ENCODE measurements at regions not wholly inside any gene's neighbourhood (a gene's known extent, or its start where the extent isn't known, plus 50 kb on each side); places are given as distances from the start of the nearest gene placed in this dataset.
A peak's percentile ranks its signal among the peaks of the same experiment; 100 is the strongest.

DNA sequence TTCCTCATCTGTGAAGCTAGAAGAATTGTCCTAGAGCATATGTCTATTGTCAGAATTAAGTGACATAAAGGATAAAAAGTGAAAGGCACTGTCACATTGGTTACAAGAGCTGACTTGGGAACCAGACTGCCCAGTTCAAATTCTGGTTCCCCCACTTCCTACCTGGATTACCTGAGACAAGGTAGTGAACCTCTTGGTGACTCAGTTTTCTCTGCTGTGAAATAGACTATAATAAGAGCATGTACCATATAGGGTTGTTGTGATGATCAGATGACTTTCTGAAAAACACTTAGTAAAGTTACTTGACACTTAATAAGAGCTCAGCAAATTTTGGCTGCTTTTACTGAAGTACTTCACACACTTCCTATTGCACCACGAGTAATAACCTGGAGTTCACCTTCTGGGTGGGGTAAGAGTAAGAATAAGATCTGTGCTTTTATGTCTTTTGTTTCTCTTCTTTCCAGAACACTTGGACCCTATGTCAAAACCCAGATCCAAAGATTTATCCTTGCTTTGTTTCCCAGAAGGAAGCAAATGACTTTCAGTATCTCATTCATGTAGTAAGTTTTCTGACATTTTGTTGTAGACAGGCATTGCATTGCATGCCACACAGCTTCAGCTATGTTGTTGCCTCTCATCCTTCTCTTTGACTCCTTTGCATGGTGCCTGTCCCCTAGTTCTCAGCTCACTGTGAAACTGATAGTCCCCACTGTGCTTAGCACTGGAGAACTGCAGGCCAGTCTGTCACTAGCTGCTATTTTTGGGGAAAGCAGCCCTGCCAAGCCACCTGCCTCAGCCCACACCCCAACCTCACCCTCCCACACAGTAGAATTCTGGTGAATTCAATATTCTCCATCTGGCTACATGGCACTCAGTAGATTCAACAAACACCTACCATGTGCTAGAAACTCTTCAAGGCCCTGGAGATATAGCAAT, 121.8 kb upstream of the POU2AF2 start:
- Histone ChIP-seq H3K27me3 (ENCODE audit: control insufficient read depth, insufficient read depth, low read length) (no peaks in the 10 kb centered on the region), H3K36me3 (ENCODE audit: control insufficient read depth, insufficient read depth, low read length) (no peaks in the 10 kb centered on the region), H3K4me3 (ENCODE audit: low read depth, low read length) (no peak overlapping the region)
- TF ChIP-seq, protein P1, sequence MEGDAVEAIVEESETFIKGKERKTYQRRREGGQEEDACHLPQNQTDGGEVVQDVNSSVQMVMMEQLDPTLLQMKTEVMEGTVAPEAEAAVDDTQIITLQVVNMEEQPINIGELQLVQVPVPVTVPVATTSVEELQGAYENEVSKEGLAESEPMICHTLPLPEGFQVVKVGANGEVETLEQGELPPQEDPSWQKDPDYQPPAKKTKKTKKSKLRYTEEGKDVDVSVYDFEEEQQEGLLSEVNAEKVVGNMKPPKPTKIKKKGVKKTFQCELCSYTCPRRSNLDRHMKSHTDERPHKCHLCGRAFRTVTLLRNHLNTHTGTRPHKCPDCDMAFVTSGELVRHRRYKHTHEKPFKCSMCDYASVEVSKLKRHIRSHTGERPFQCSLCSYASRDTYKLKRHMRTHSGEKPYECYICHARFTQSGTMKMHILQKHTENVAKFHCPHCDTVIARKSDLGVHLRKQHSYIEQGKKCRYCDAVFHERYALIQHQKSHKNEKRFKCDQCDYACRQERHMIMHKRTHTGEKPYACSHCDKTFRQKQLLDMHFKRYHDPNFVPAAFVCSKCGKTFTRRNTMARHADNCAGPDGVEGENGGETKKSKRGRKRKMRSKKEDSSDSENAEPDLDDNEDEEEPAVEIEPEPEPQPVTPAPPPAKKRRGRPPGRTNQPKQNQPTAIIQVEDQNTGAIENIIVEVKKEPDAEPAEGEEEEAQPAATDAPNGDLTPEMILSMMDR (IDR thresholded peaks at IDR 0.05; ENCODE audit: insufficient read depth, low read length, severe bottlenecking) = no peak
- DNase-seq (ENCODE audit: low read depth) (peak; percentile 26), FAIRE-seq (peak; percentile 18)

DNA sequence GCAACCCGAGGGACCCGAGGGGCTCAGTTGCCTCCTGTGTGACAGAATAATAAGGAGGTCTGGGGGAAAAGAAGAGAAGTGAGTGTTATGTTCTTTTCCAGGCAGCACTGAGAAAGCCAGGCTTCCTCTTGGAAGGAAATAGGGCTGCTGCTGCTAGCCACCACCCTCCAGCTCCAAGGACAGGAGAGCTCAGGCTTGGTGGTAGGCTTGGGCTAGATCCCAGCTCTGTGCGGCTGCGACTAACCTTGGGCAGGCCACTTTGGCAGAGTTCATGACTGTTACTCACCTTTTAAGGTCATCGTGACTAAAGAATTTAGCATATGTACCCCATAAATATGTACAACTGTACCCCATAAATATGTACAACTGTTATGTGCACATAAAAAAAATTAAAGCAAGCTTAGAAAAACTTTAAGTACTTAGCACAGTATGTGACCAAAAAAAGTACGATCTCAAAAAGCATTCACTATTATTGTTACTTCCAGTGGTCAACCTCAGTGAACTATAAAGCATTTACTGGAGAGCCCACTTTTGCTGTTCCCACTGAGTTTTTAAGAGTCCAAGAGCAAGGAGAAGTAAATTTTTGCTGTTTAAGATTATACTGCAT, 124.7 kb upstream of the POU2AF2 start:
- DNase-seq (ENCODE audit: low read depth) (no peak), FAIRE-seq (no peak)
- Histone ChIP-seq H3K36me3 (ENCODE audit: control insufficient read depth, insufficient read depth, low read length) (no peaks in the 10 kb centered on the region), H3K27me3 (ENCODE audit: control insufficient read depth, insufficient read depth, low read length) (no peaks in the 10 kb centered on the region), H3K4me3 (ENCODE audit: low read depth, low read length) (no peak overlapping the region)
- TF ChIP-seq, protein P1 (IDR thresholded peaks at IDR 0.05; ENCODE audit: insufficient read depth, low read length, severe bottlenecking) = no peak

DNA sequence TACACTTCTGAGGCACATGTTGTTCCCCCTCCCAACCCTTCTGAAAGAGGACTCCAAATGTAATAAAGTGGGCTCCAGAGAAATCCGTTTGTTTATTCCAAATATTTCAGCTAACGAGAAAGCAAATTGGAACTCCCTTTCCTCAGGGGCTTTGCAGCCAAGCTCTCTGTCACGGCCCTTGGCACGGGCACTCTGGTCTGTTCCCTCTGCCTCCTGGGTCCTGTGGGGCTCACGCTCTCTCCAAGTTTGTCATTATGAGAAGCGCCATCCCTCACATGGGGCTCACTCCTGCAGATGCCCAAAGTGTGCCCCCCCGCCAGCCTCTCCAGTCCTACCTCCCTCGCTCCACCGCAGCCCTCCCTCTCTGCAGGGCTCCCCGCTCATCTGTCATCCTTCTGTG, 125.4 kb upstream of the POU2AF2 start:
- no peaks in the 10 kb centered on the region for H3K27me3 ChIP-seq (ENCODE audit: control insufficient read depth, insufficient read depth, low read length)
- no peak for FAIRE-seq
- no peak for DNase-seq (ENCODE audit: low read depth)
- TF ChIP-seq, protein P1 (IDR thresholded peaks at IDR 0.05; ENCODE audit: insufficient read depth, low read length, severe bottlenecking) = no peak
- H3K36me3 ChIP-seq (ENCODE audit: control insufficient read depth, insufficient read depth, low read length) = no peaks in the 10 kb centered on the region
- no peak overlapping the region for H3K4me3 ChIP-seq (ENCODE audit: low read depth, low read length)

DNA sequence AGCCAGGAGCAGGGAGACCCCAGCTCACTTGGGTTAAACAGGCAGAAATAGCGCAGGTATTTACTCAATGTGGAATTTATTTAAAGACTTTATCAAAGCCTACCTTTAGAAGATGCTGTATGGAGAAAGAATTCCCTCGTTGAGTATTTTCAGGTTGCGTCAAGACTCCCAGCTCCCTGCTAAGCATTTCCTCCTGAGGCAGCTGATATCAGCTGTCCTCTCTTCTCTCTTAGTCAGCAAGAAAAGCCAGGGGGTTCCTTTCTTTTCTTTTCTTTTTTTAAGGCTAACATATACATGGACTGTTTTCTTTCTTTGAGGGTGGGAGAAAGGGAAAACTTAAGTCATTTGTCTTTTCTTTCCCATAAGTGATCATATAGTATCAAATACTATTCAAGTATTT, 125.8 kb upstream of the POU2AF2 start:
- FAIRE-seq (no peak), DNase-seq (ENCODE audit: low read depth) (no peak)

GRCh38 chr11:111115890-111116289, 129.6 kb upstream of the POU2AF2 start:
- TF ChIP-seq, protein P1 (IDR thresholded peaks at IDR 0.05; ENCODE audit: insufficient read depth, low read length, severe bottlenecking) = no peak
- H3K4me3 ChIP-seq (ENCODE audit: low read depth, low read length) = no peak overlapping the region
- no peaks in the 10 kb centered on the region for H3K27me3 ChIP-seq (ENCODE audit: control insufficient read depth, insufficient read depth, low read length)
- DNase-seq (ENCODE audit: low read depth) (no peak), FAIRE-seq (no peak)
- H3K36me3 ChIP-seq (ENCODE audit: control insufficient read depth, insufficient read depth, low read length) = no peaks in the 10 kb centered on the region

More for the DNA sequence above, 125.8 kb upstream of the POU2AF2 start:
- no peak overlapping the region for H3K4me3 ChIP-seq (ENCODE audit: low read depth, low read length)
- no peaks in the 10 kb centered on the region for H3K36me3 ChIP-seq (ENCODE audit: control insufficient read depth, insufficient read depth, low read length)
- no peaks in the 10 kb centered on the region for H3K27me3 ChIP-seq (ENCODE audit: control insufficient read depth, insufficient read depth, low read length)
- TF ChIP-seq, protein P1 (IDR thresholded peaks at IDR 0.05; ENCODE audit: insufficient read depth, low read length, severe bottlenecking) = no peak

Data from bronchial epithelial cell (primary cell).